ENCODE measurements at regions not wholly inside any gene's neighbourhood (a gene's known extent, or its start where the extent isn't known, plus 50 kb on each side); places are given as distances from the start of the nearest gene placed in this dataset.
"Not testable (repeated sequence)": the region's sequence is repeated elsewhere in the genome, so short reads cannot be mapped to it uniquely, and the experiment has no call there.

DNA sequence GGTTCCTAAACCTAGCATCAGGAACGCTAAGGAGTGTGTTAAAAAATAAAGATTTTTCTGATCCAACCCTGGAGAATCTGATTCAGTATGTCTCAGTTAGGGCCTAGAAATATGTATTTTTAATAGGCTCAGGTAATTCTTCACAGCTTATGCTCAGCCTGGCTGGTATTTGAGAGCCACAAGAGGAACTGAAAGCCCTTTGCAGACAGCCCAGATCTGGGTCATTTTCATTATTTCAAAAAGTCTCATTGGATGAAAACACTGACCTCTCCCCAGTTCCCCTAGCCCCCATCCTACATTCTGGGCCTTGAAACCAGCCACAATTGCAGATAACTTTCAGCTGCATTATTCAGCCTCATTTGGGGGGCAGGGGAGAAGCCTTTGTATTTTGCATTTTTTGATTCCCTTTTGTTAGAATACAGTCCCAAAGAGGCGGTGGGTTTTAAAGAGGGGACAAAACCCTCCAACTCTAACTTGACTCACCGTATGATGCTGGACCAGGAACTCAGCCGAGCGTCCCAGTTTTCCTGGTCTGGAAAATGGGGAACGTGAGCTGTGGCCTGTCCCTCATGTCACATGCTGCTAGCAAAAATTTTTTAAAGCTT lies 66.0 kb upstream of the LARGE1 start:
- POLR2A ChIA-PET (ENCODE audit: low non-redundant PET): no interaction called here
- intact Hi-C loops (cut with micrococcal nuclease; ENCODE audit: unreplicated experiment): no loop called here
- H3K4me3 ChIP-seq (ENCODE audit: low read depth, low read length, poor library complexity, severe bottlenecking): no peak overlapping the region

DNA sequence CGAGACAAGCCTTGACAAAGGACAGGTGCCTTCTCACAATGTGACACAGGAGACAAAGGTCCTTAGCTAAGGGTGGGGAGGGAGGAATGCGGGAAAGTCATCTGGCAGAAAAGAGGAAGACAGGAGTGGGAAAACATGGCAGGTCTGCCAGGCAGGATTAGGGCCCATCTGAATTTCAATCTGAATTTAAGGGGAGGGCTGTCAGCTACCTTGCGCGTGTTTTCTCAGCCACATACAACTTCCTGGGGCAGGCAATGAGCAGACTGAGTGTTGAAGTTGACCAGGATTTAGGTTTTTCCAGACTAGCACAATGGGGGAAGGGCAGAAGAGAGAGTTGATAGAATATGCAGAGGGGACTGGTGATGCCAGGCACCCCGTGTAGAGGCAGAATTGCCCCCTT lies 66.7 kb upstream of the LARGE1 start:
- H3K36me3 ChIP-seq (ENCODE audit: insufficient read depth, low read length, poor library complexity, severe bottlenecking): no peaks in the 10 kb centered on the region
- no peak for DNase-seq (ENCODE audit: low spot score)
- H3K27ac ChIP-seq (ENCODE audit: low read depth, low read length, poor library complexity, severe bottlenecking): no peak overlapping the region
- no TSS peak for BruUV-seq (replicated peaks)
- ChIA-PET CTCF (no interaction called here), POLR2A (ENCODE audit: low non-redundant PET) (no interaction called here)
- H3K27me3 ChIP-seq (replicated peaks; ENCODE audit: insufficient read depth, low read depth, low read length, poor library complexity): no peaks in the 10 kb centered on the region
- intact Hi-C loops (cut with micrococcal nuclease; ENCODE audit: unreplicated experiment): no loop called here
- no peak for TF ChIP-seq EZH2 (IDR thresholded peaks at IDR 0.05; ENCODE audit: borderline replicate concordance, low read depth, low read length, poor library complexity, severe bottlenecking)
- TF ChIP-seq, protein P1, sequence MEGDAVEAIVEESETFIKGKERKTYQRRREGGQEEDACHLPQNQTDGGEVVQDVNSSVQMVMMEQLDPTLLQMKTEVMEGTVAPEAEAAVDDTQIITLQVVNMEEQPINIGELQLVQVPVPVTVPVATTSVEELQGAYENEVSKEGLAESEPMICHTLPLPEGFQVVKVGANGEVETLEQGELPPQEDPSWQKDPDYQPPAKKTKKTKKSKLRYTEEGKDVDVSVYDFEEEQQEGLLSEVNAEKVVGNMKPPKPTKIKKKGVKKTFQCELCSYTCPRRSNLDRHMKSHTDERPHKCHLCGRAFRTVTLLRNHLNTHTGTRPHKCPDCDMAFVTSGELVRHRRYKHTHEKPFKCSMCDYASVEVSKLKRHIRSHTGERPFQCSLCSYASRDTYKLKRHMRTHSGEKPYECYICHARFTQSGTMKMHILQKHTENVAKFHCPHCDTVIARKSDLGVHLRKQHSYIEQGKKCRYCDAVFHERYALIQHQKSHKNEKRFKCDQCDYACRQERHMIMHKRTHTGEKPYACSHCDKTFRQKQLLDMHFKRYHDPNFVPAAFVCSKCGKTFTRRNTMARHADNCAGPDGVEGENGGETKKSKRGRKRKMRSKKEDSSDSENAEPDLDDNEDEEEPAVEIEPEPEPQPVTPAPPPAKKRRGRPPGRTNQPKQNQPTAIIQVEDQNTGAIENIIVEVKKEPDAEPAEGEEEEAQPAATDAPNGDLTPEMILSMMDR (conservative IDR thresholded peaks at IDR 0.05; ENCODE audit: low read depth, low read length): no peak
- no peak overlapping the region for H3K4me3 ChIP-seq (ENCODE audit: low read depth, low read length, poor library complexity, severe bottlenecking)
- H3K9me3 ChIP-seq (ENCODE audit: low read depth, low read length, poor library complexity, severe bottlenecking): peaks cover 16% of the 10 kb centered on the region
- H3K4me1 ChIP-seq (ENCODE audit: insufficient read depth, low read length, poor library complexity, severe bottlenecking): no peaks in the 10 kb centered on the region

More for the DNA sequence above, 66.0 kb upstream of the LARGE1 start:
- H3K27ac ChIP-seq (ENCODE audit: low read depth, low read length, poor library complexity, severe bottlenecking): no peak overlapping the region
- peaks cover 16% of the 10 kb centered on the region for H3K9me3 ChIP-seq (ENCODE audit: low read depth, low read length, poor library complexity, severe bottlenecking)
- H3K36me3 ChIP-seq (ENCODE audit: insufficient read depth, low read length, poor library complexity, severe bottlenecking): no peaks in the 10 kb centered on the region
- TF ChIP-seq, protein P1 (conservative IDR thresholded peaks at IDR 0.05; ENCODE audit: low read depth, low read length): no peak
- TF ChIP-seq EZH2 (IDR thresholded peaks at IDR 0.05; ENCODE audit: borderline replicate concordance, low read depth, low read length, poor library complexity, severe bottlenecking): no peak
- DNase-seq (ENCODE audit: low spot score): no peak
- no peaks in the 10 kb centered on the region for H3K27me3 ChIP-seq (replicated peaks; ENCODE audit: insufficient read depth, low read depth, low read length, poor library complexity)
- CTCF ChIA-PET: no interaction called here
- BruUV-seq (replicated peaks): no TSS peak
- H3K4me1 ChIP-seq (ENCODE audit: insufficient read depth, low read length, poor library complexity, severe bottlenecking): no peaks in the 10 kb centered on the region

DNA sequence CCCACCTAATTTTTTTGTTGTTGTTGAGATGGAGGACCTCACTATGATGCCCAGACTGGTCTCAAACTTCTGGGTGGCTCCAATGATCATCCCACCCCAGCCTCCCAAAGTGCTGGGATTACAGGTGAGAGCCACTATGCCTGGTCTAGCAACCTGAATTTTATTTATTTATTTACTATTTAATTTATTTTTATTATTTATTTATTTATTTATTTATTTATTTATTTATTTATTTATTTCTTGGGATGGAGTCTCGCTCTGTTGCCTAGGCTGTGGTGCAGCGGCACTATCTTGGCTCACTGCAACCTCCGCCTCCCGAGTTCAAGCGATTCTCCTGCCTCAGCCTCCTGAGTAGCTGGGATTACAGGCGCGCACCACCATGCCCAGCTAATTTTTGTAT lies 69.0 kb upstream of the LARGE1 start:
- CTCF ChIA-PET; POLR2A ChIA-PET (ENCODE audit: low non-redundant PET); DNase-seq (ENCODE audit: low spot score): not testable (repeated sequence)

DNA sequence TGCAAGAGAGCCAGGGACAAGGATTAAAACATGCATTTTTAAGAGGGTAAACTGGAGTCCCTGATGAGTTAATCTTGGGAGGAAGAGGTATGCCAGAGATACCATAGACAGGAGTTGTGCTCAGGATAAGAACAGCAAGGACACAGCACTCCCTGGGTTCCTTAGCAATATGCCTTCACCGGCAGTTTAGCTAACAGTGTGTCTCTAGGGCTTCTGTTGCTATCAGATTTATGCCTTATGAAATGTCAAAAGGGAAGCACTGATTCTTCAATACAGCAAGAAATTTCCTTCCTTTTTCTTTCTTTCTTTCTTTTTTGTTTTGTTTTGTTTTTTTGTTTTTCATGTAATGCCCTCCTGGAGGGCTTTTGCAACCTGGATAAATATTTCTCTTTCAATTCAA lies 71.3 kb upstream of the LARGE1 start:
- TF ChIP-seq, protein P1 (conservative IDR thresholded peaks at IDR 0.05; ENCODE audit: low read depth, low read length): no peak
- TF ChIP-seq EZH2 (IDR thresholded peaks at IDR 0.05; ENCODE audit: borderline replicate concordance, low read depth, low read length, poor library complexity, severe bottlenecking): no peak
- ChIA-PET CTCF (no interaction called here), POLR2A (ENCODE audit: low non-redundant PET) (no interaction called here)
- no TSS peak for BruUV-seq (replicated peaks)
- H3K9me3 ChIP-seq (ENCODE audit: low read depth, low read length, poor library complexity, severe bottlenecking): peaks cover 23% of the 10 kb centered on the region
- DNase-seq (ENCODE audit: low spot score): no peak
- intact Hi-C loops (cut with micrococcal nuclease; ENCODE audit: unreplicated experiment): no loop called here
- no peak overlapping the region for H3K27ac ChIP-seq (ENCODE audit: low read depth, low read length, poor library complexity, severe bottlenecking)
- H3K36me3 ChIP-seq (ENCODE audit: insufficient read depth, low read length, poor library complexity, severe bottlenecking): no peaks in the 10 kb centered on the region
- H3K27me3 ChIP-seq (replicated peaks; ENCODE audit: insufficient read depth, low read depth, low read length, poor library complexity): no peaks in the 10 kb centered on the region
- H3K4me3 ChIP-seq (ENCODE audit: low read depth, low read length, poor library complexity, severe bottlenecking): no peak overlapping the region
- H3K4me1 ChIP-seq (ENCODE audit: insufficient read depth, low read length, poor library complexity, severe bottlenecking): no peaks in the 10 kb centered on the region

More for the DNA sequence above, 69.0 kb upstream of the LARGE1 start:
- H3K27me3 ChIP-seq (replicated peaks; ENCODE audit: insufficient read depth, low read depth, low read length, poor library complexity); intact Hi-C loops (cut with micrococcal nuclease; ENCODE audit: unreplicated experiment); H3K4me1 ChIP-seq (ENCODE audit: insufficient read depth, low read length, poor library complexity, severe bottlenecking); H3K36me3 ChIP-seq (ENCODE audit: insufficient read depth, low read length, poor library complexity, severe bottlenecking); H3K4me3 ChIP-seq (ENCODE audit: low read depth, low read length, poor library complexity, severe bottlenecking); BruUV-seq (replicated peaks); H3K27ac ChIP-seq (ENCODE audit: low read depth, low read length, poor library complexity, severe bottlenecking): not testable (repeated sequence)
- H3K9me3 ChIP-seq (ENCODE audit: low read depth, low read length, poor library complexity, severe bottlenecking): peaks cover 15% of the 10 kb centered on the region

All from A673 (cell line).